ENCODE measurements at regions not wholly inside any gene's neighbourhood (a gene's known extent, or its start where the extent isn't known, plus 50 kb on each side); places are given as distances from the start of the nearest gene placed in this dataset.

- ChIA-PET CTCF (no interaction called here), POLR2A (no interaction called here)
- Histone ChIP-seq H2AFZ (ENCODE audit: low read depth, low read length) (no peak overlapping the region), H3K9ac (replicated peaks; ENCODE audit: extremely low read depth, insufficient read depth, low read length) (no peak overlapping the region), H3K79me2 (ENCODE audit: control insufficient read depth, insufficient read depth, low read length) (no peaks in the 10 kb centered on the region), H3K9me1 (replicated peaks; ENCODE audit: control insufficient read depth, extremely low read depth, insufficient read depth, low read length) (no peaks in the 10 kb centered on the region), H3K4me3 (replicated peaks in 1 of 3; ENCODE audit: insufficient read depth in 1 of 3, low read depth in 1 of 3, low read length in 3 of 3) (no peak overlapping the region), H3K27ac (ENCODE audit: insufficient read depth, low read depth, low read length) (no peak overlapping the region), H3K4me1 (ENCODE audit: control insufficient read depth, extremely low read depth, insufficient read depth, low read length) (no peaks in the 10 kb centered on the region), H3K9me3 (replicated peaks; ENCODE audit: control insufficient read depth, insufficient read depth, low read length) (peaks cover 8% of the 10 kb centered on the region), H3K36me3 (ENCODE audit: control insufficient read depth in 2 of 2, extremely low read depth in 1 of 2, insufficient read depth in 2 of 2, low read length in 2 of 2) (no peaks in the 10 kb centered on the region), H3K27me3 (ENCODE audit: control insufficient read depth in 2 of 2, insufficient read depth in 2 of 2, low read length in 2 of 2) (no peaks in the 10 kb centered on the region), H4K20me1 (replicated peaks; ENCODE audit: control insufficient read depth, extremely low read depth, insufficient read depth, low read length) (no peaks in the 10 kb centered on the region), H3K4me2 (ENCODE audit: insufficient read depth, low read length) (no peak overlapping the region)
- no TSS peak for BruUV-seq (replicated peaks)
- TF ChIP-seq MYC (IDR thresholded peaks at IDR 0.05; ENCODE audit: low read depth, low read length) (no peak), CTCF (IDR thresholded peaks at IDR 0.05; ENCODE audit: extremely low read depth in 1 of 2, insufficient read depth in 1 of 2, low read depth in 1 of 2, low read length in 2 of 2) (no peak), EZH2 (IDR thresholded peaks at IDR 0.05; ENCODE audit: borderline replicate concordance, low read depth, low read length, severe bottlenecking) (no peak), POLR2A (IDR thresholded peaks at IDR 0.05; ENCODE audit: low read depth, low read length) (no peak), GATA2 (IDR thresholded peaks at IDR 0.05; ENCODE audit: insufficient read depth, insufficient read length, low read depth, low read length) (no peak), POLR2AphosphoS5 (IDR thresholded peaks at IDR 0.05; ENCODE audit: insufficient read depth, low read depth, low read length) (no peak), JUN (IDR thresholded peaks at IDR 0.05; ENCODE audit: borderline replicate concordance, insufficient read depth, insufficient read length, low read depth) (no peak), MAX (IDR thresholded peaks at IDR 0.05; ENCODE audit: insufficient read depth, insufficient read length) (no peak), FOS (IDR thresholded peaks at IDR 0.05; ENCODE audit: borderline replicate concordance, insufficient read depth, low read length) (no peak)
- DNase-seq (ENCODE audit: low read depth, low spot score), result no peak
- intact Hi-C loops (cut with micrococcal nuclease), result no loop called here
- dilution Hi-C loops (cut with MboI; ENCODE audit: extremely low pct_ligation_motif_present, low sequenced_read_pairs), result no loop called here
- no peak for FAIRE-seq
Observed at GRCh38 chr10:128945398-128945797, 521.6 kb upstream of the MGMT start.
